HCT116 (cell line): ENCODE measurements at regions not wholly inside any gene's neighbourhood (a gene's known extent, or its start where the extent isn't known, plus 50 kb on each side); places are given as distances from the start of the nearest gene placed in this dataset.

Experiments
- ATAC-seq: fragments of 200-7000 bp; cut with Tn5 transposase; 2 replicates; pipeline ENCODE4 v1.9.1; 2020; ENCODE audit warnings: mild to moderate bottlenecking, moderate library complexity
- BruUV-seq: library from RNA; stranded (reverse); fragments of 400-500 nt; replicated peaks from 2 replicates; lab custom pipeline; 2021; lab: Mats Ljungman, UMichigan
- CTCF ChIA-PET: fragments of 300-600 bp; sonication (Branson Sonifier 250); formaldehyde crosslinking; loops from one replicate; lab custom pipeline; 2021; ENCODE audit warnings: antibody characterized with exemption; lab: Charles Lee
- POLR2A ChIA-PET: fragments of 300-600, 350-600 bp; sonication (Branson Sonifier 250); formaldehyde crosslinking; loops from one replicate; lab custom pipeline; 2021; ENCODE audit warnings: antibody characterized with exemption; lab: Charles Lee
- RAD21 ChIA-PET, 2 experiments: fragments of 300-600 bp; sonication (Branson Sonifier 250); formaldehyde crosslinking; loops; one replicate each; lab custom pipeline; 2023; ENCODE audit warnings: low total read pairs in 2 of 2; ENCODE audit not compliant: uncharacterized antibody in 2 of 2, unreplicated experiment in 2 of 2, low non-redundant PET in 1 of 2; lab: Charles Lee
- DNase-seq: peaks from one replicate; pipeline ENCODE4 v3.0.0-alpha.2; 2010; ENCODE audit warnings: low read depth, low spot score
- H2AFZ ChIP-seq: fragments of 200-600 bp; shearing (Covaris generic), sonication (generic); 2 replicates; pipeline ENCODE4 v1.6.1; 2017; ENCODE audit warnings: low read depth, mixed run types, mixed read lengths, antibody characterized with exemption, low read length; ENCODE audit not compliant: poor library complexity, severe bottlenecking
- H3K27ac ChIP-seq: 2 replicates; pipeline ENCODE4 v1.5.1; 2012; ENCODE audit warnings: low read depth, low read length
- H3K27me3 ChIP-seq: fragments of 200-600 bp; sonication (generic); 2 replicates; pipeline ENCODE4 v1.6.1; 2016; ENCODE audit warnings: mixed run types, low read length, mixed read lengths; ENCODE audit not compliant: insufficient read depth
- H3K36me3 ChIP-seq, 2 experiments: fragments of 200-500 bp in 1 of 2; fragments of 200-600 bp in 1 of 2; sonication (Bioruptor generic) in 1 of 2; sonication (generic) in 1 of 2; 2 replicates each; pipeline versions ENCODE4 v1.5.1 to v1.6.1; 2014 to 2016; ENCODE audit warnings: low read length in 2 of 2, inconsistent platforms in 1 of 2, mixed read lengths in 1 of 2, mixed run types in 1 of 2; ENCODE audit not compliant: insufficient read depth in 2 of 2, control insufficient read depth in 1 of 2
- H3K4me1 ChIP-seq, 2 experiments: fragments of 200-600 bp in 1 of 2; sonication (generic) in 1 of 2; 2 replicates each; pipeline versions ENCODE4 v1.5.1 to v1.6.1; 2012 to 2017; ENCODE audit warnings: low read length in 2 of 2, inconsistent platforms in 1 of 2, mild to moderate bottlenecking in 1 of 2, mixed read lengths in 1 of 2, mixed run types in 1 of 2, moderate library complexity in 1 of 2; ENCODE audit not compliant: insufficient read depth in 2 of 2, control insufficient read depth in 1 of 2
- H3K4me2 ChIP-seq: fragments of 200-600 bp; sonication (generic); 2 replicates; pipeline ENCODE4 v1.6.1; 2017; ENCODE audit warnings: mixed run types, low read length, mixed read lengths
- H3K4me3 ChIP-seq, 2 experiments: fragments of 200-600 bp in 1 of 2; sonication (generic) in 1 of 2; replicated peaks in 1 of 2; 2 replicates each; pipeline ENCODE4 v1.5.1; 2011 to 2016; ENCODE audit warnings: low read length in 2 of 2, control low read depth in 1 of 2, low read depth in 1 of 2, mild to moderate bottlenecking in 1 of 2, mixed read lengths in 1 of 2, mixed run types in 1 of 2
- H3K79me2 ChIP-seq: fragments of 200-600 bp; sonication (generic); 2 replicates; pipeline ENCODE4 v1.6.1; 2017; ENCODE audit warnings: mild to moderate bottlenecking, mixed run types, low read length, moderate library complexity, mixed read lengths; ENCODE audit not compliant: insufficient read depth
- H3K9ac ChIP-seq: fragments of 200-600 bp; sonication (generic); 2 replicates; pipeline ENCODE4 v1.6.1; 2016; ENCODE audit warnings: low read length, mixed read lengths
- H3K9me2 ChIP-seq: fragments of 200-600 bp; sonication (generic), shearing (Covaris generic); 2 replicates; pipeline ENCODE4 v1.6.1; 2017; ENCODE audit warnings: mixed run types, mild to moderate bottlenecking, moderate library complexity; ENCODE audit not compliant: insufficient read depth
- H3K9me3 ChIP-seq, 2 experiments: fragments of 200-500 bp in 1 of 2; fragments of 200-600 bp in 1 of 2; sonication (Bioruptor generic) in 1 of 2; sonication (generic) in 1 of 2; 2 replicates each; pipeline ENCODE4 v1.6.1; 2014 to 2017; ENCODE audit warnings: low read length in 2 of 2, mixed read lengths in 2 of 2, inconsistent platforms in 1 of 2, low read depth in 1 of 2, mild to moderate bottlenecking in 1 of 2, mixed run types in 1 of 2, moderate library complexity in 1 of 2; ENCODE audit not compliant: control insufficient read depth in 1 of 2, insufficient read depth in 1 of 2
- H4K20me1 ChIP-seq: fragments of 200-600 bp; sonication (generic), shearing (Covaris generic); 2 replicates; pipeline ENCODE4 v1.6.1; 2017; ENCODE audit warnings: mixed run types, mild to moderate bottlenecking, moderate library complexity; ENCODE audit not compliant: insufficient read depth
- ATF3 ChIP-seq: IDR thresholded peaks from 2 replicates; pipeline ENCODE4 v1.6.1; 2012
- CEBPB ChIP-seq: IDR thresholded peaks from 2 replicates; pipeline ENCODE4 v1.6.1; 2012; ENCODE audit warnings: low read depth
- CTCF ChIP-seq, 3 experiments: fragments of 200-600 bp in 1 of 3; sonication (generic) in 1 of 3; IDR thresholded peaks in 2 of 3; conservative IDR thresholded peaks in 1 of 3; 2 replicates each; pipeline ENCODE4 v1.5.1; 2012 to 2017; ENCODE audit warnings: low read depth in 2 of 3, low read length in 2 of 3, antibody characterized with exemption in 1 of 3, borderline replicate concordance in 1 of 3, control low read depth in 1 of 3, mild to moderate bottlenecking in 1 of 3, mixed read lengths in 1 of 3, mixed run types in 1 of 3, moderate library complexity in 1 of 3; ENCODE audit not compliant: insufficient read depth in 1 of 3
- EGR1 ChIP-seq: IDR thresholded peaks from 2 replicates; pipeline ENCODE4 v1.6.1; 2012; ENCODE audit warnings: low read depth
- ELF1 ChIP-seq: IDR thresholded peaks from 2 replicates; pipeline ENCODE4 v1.6.1; 2012; ENCODE audit warnings: low read depth, borderline replicate concordance
- EZH2 ChIP-seq: fragments of 200-600 bp; sonication (generic); IDR thresholded peaks from 2 replicates; pipeline ENCODE4 v1.6.1; 2017; ENCODE audit warnings: antibody characterized with exemption, mixed run types
- FOSL1 ChIP-seq: IDR thresholded peaks from 2 replicates; pipeline ENCODE4 v1.6.1; 2012; ENCODE audit warnings: low read depth
- POLR2A ChIP-seq: IDR thresholded peaks from 2 replicates; pipeline ENCODE4 v1.7.0; 2011; ENCODE audit warnings: borderline replicate concordance; ENCODE audit not compliant: insufficient read depth, insufficient read length; ENCODE audit errors: extremely low read depth
- POLR2AphosphoS5 ChIP-seq: IDR thresholded peaks from 2 replicates; pipeline ENCODE4 v1.6.1; 2011; ENCODE audit warnings: mild to moderate bottlenecking, low read depth, low read length, moderate library complexity
- REST ChIP-seq: IDR thresholded peaks from 2 replicates; pipeline ENCODE4 v1.6.1; 2012; ENCODE audit warnings: low read depth
- SIN3A ChIP-seq: IDR thresholded peaks from 2 replicates; pipeline ENCODE4 v1.6.1; 2012; ENCODE audit warnings: low read depth
- SP1 ChIP-seq: IDR thresholded peaks from 2 replicates; pipeline ENCODE4 v1.6.1; 2012; ENCODE audit warnings: low read depth
- TCF7L2 ChIP-seq: IDR thresholded peaks from 2 replicates; pipeline ENCODE4 v1.7.0; 2011; ENCODE audit warnings: borderline replicate concordance, inconsistent platforms; ENCODE audit not compliant: insufficient read depth, insufficient read length; ENCODE audit errors: extremely low read depth
- YY1 ChIP-seq: IDR thresholded peaks from 2 replicates; pipeline ENCODE4 v1.6.1; 2011; ENCODE audit warnings: low read length, low read depth, moderate library complexity, mild to moderate bottlenecking; ENCODE audit not compliant: insufficient replicate concordance; ENCODE audit errors: extremely low read depth
- ZNF274 ChIP-seq: fragments of 200-500 bp; sonication (Bioruptor generic); IDR thresholded peaks from 2 replicates; pipeline ENCODE4 v1.6.1; 2014; ENCODE audit warnings: mild to moderate bottlenecking, low read depth, low read length, inconsistent platforms
- intact Hi-C: fragments of 100-400 bp; cut with micrococcal nuclease; formaldehyde crosslinking; loops from 2 replicates; pipeline ENCODE4 v1.10.0; 2022

GRCh38 chr17:13986855-13987254 is 82.4 kb upstream of the COX10 start (continued):
- TF ChIP-seq CTCF (IDR thresholded peaks at IDR 0.05 in 2 of 3, conservative IDR thresholded peaks at IDR 0.05 in 1 of 3; ENCODE audit: borderline replicate concordance in 1 of 3, insufficient read depth in 1 of 3, low read depth in 2 of 3, low read length in 2 of 3), result no peak
- TF ChIP-seq, all 23 proteins: peak for 0

- no peaks in the 10 kb centered on the region for H3K36me3 ChIP-seq
- no peak overlapping the region for H3K4me2 ChIP-seq
- no peak for DNase-seq
- H3K79me2 ChIP-seq, result no peaks in the 10 kb centered on the region
- H3K9me3 ChIP-seq, result no peaks in the 10 kb centered on the region
- H3K27me3 ChIP-seq, result peaks cover 9% of the 10 kb centered on the region
- ATAC-seq, result no peak
- TF ChIP-seq ZNF274 (no peak), ATF3 (no peak), POLR2AphosphoS5 (no peak)
- H2AFZ ChIP-seq, result no peak overlapping the region
- intact Hi-C loops, result no loop called here
- no peak overlapping the region for H3K4me3 ChIP-seq
- ChIA-PET RAD21 (no interaction called here), CTCF (no interaction called here), POLR2A (no interaction called here)
- no peaks in the 10 kb centered on the region for H4K20me1 ChIP-seq
- H3K9me2 ChIP-seq, result no peaks in the 10 kb centered on the region
- no peaks in the 10 kb centered on the region for H3K4me1 ChIP-seq
- no TSS peak for BruUV-seq
- no peak overlapping the region for H3K27ac ChIP-seq
- H3K9ac ChIP-seq, result no peak overlapping the region
Observed at GRCh38 chr17:13989138-13989537, 80.2 kb upstream of the COX10 start.

GRCh38 chr17:13993106-13993505 is 76.2 kb upstream of the COX10 start:
- no peak for ATAC-seq
- H3K36me3 ChIP-seq, result no peaks in the 10 kb centered on the region
- no peaks in the 10 kb centered on the region for H3K4me1 ChIP-seq
- ChIA-PET CTCF (no interaction called here), RAD21 (no interaction called here), POLR2A (no interaction called here)
- H3K4me3 ChIP-seq, result no peak overlapping the region
- H2AFZ ChIP-seq, result no peak overlapping the region
- H3K79me2 ChIP-seq, result no peaks in the 10 kb centered on the region
- H3K9ac ChIP-seq, result no peak overlapping the region
- intact Hi-C loops, result no loop called here
- H3K4me2 ChIP-seq, result no peak overlapping the region
- H3K9me3 ChIP-seq, result no peaks in the 10 kb centered on the region
- no peaks in the 10 kb centered on the region for H4K20me1 ChIP-seq
- H3K27me3 ChIP-seq, result no peaks in the 10 kb centered on the region
- H3K9me2 ChIP-seq, result no peaks in the 10 kb centered on the region
- DNase-seq, result no peak
- BruUV-seq, result no TSS peak
- no peak overlapping the region for H3K27ac ChIP-seq
- TF ChIP-seq POLR2A (no peak), ELF1 (no peak), EGR1 (no peak), REST (no peak), EZH2 (no peak), SIN3A (no peak), TCF7L2 (no peak), CEBPB (no peak), SP1 (no peak), FOSL1 (no peak), YY1 (no peak)
